ENCODE measurements at regions not wholly inside any gene's neighbourhood (a gene's known extent, or its start where the extent isn't known, plus 50 kb on each side); places are given as distances from the start of the nearest gene placed in this dataset.

GRCh38 chr10:80870282-80870681, 332.6 kb downstream of the SH2D4B start:
- in situ Hi-C loops (cut with MboI; ENCODE audit: low sequenced_read_pairs) (no loop called here), dilution Hi-C loops (cut with HindIII; ENCODE audit: low sequenced_read_pairs, unreplicated experiment) (no loop called here), intact Hi-C loops (cut with micrococcal nuclease) (no loop called here)
- no peak overlapping the region for H2AK9ac ChIP-seq (replicated peaks; ENCODE audit: low read depth, low read length, poor library complexity)
- no peak overlapping the region for H2BK120ac ChIP-seq (ENCODE audit: low read depth, low read length)
- H3K36me3 ChIP-seq (ENCODE audit: control insufficient read depth, insufficient read depth, low read length): no peaks in the 10 kb centered on the region
- no peaks in the 10 kb centered on the region for H4K20me1 ChIP-seq (ENCODE audit: insufficient read depth, low read length)
- H2BK20ac ChIP-seq (ENCODE audit: low read depth, low read length): no peak overlapping the region
- DNase-seq (no peak), ATAC-seq (ENCODE audit: low read depth) (no peak)
- H4K5ac ChIP-seq (ENCODE audit: low read depth, low read length): no peak overlapping the region
- H3K23ac ChIP-seq (ENCODE audit: low read depth, low read length): no peak overlapping the region
- H4K91ac ChIP-seq (ENCODE audit: insufficient read depth, low read depth, low read length): no peak overlapping the region
- no peak overlapping the region for H2AFZ ChIP-seq (replicated peaks; ENCODE audit: low read length, poor library complexity)
- no peak overlapping the region for H2AK5ac ChIP-seq (ENCODE audit: low read depth, low read length)
- H3K4me3 ChIP-seq (ENCODE audit: insufficient read depth, low read depth, low read length): no peak overlapping the region
- no peak overlapping the region for H3K4ac ChIP-seq (ENCODE audit: low read depth, low read length)
- H3K27me3 ChIP-seq (ENCODE audit: control insufficient read depth, insufficient read depth, low read length): no peaks in the 10 kb centered on the region
- CTCF ChIA-PET: no interaction called here
- no CpG with 5 or more reads among the region's 1 CpG for WGBS, 2 experiments (ENCODE audit: extremely low coverage in 2 of 2, insufficient read length in 1 of 2)
- no peak overlapping the region for H4K8ac ChIP-seq (ENCODE audit: low read depth in 2 of 2, low read length in 2 of 2)
- H3K9ac ChIP-seq (ENCODE audit: low read depth, low read length): no peak overlapping the region
- BruUV-seq (replicated peaks): no TSS peak
- H3K27ac ChIP-seq (ENCODE audit: insufficient read depth, low read length): no peak overlapping the region
- H3K9me3 ChIP-seq (ENCODE audit: control insufficient read depth, insufficient read depth, low read length): no peaks in the 10 kb centered on the region
- H3K18ac ChIP-seq (ENCODE audit: low read depth, low read length): no peak overlapping the region
- no peaks in the 10 kb centered on the region for H3K4me1 ChIP-seq (ENCODE audit: control insufficient read depth, insufficient read depth, low read length)
- no peaks in the 10 kb centered on the region for H3K79me1 ChIP-seq (ENCODE audit: low read depth in 1 of 2, low read length in 2 of 2)
- H3K4me2 ChIP-seq (ENCODE audit: low read depth, low read length): no peak overlapping the region
- POLR2A ChIA-PET (ENCODE audit: unreplicated experiment): no interaction called here
- no peaks in the 10 kb centered on the region for H3K9me1 ChIP-seq (ENCODE audit: insufficient read depth, low read length)
- H2BK15ac ChIP-seq (ENCODE audit: low read depth, low read length): no peak overlapping the region
- H3K14ac ChIP-seq (replicated peaks; ENCODE audit: low read depth, low read length): no peak overlapping the region
- H3K56ac ChIP-seq (ENCODE audit: extremely low read depth, insufficient read depth, low read length): no peak overlapping the region
- TF ChIP-seq BHLHE40 (IDR thresholded peaks at IDR 0.05; ENCODE audit: low read depth, low read length) (no peak), ELK1 (IDR thresholded peaks at IDR 0.05; ENCODE audit: borderline replicate concordance, low read depth, low read length) (no peak)
- H2BK5ac ChIP-seq (ENCODE audit: low read depth, low read length, poor library complexity, severe bottlenecking): no peak overlapping the region

Data from IMR-90 (cell line).